Fibroblast of pulmonary artery (primary cell): ENCODE measurements at regions not wholly inside any gene's neighbourhood (a gene's known extent, or its start where the extent isn't known, plus 50 kb on each side); places are given as distances from the start of the nearest gene placed in this dataset.
A peak's percentile ranks its signal among the peaks of the same experiment; 100 is the strongest.
"Not testable (repeated sequence)": the region's sequence is repeated elsewhere in the genome, so short reads cannot be mapped to it uniquely, and the experiment has no call there.

ENCODE experiments used
- DNase-seq: peaks from one replicate; pipeline ENCODE4 v3.0.0-alpha.2; 2010; ENCODE audit warnings: low read depth
- H3K4me3 ChIP-seq: replicated peaks from 2 replicates; pipeline ENCODE4 v1.5.1; 2011; ENCODE audit warnings: low read depth, mild to moderate bottlenecking, control low read depth, low read length, moderate library complexity
- CTCF ChIP-seq: IDR thresholded peaks from 2 replicates; pipeline ENCODE4 v1.5.1; 2011; ENCODE audit warnings: mild to moderate bottlenecking, control low read depth, low read length, inconsistent platforms; ENCODE audit errors: missing control alignments

GRCh38 chr3:110680450-110680849, 391.2 kb upstream of the NECTIN3 start:
- H3K4me3 ChIP-seq: no peak overlapping the region
- TF ChIP-seq CTCF: no peak
- DNase-seq: no peak

GRCh38 chr3:110684466-110684865, 387.1 kb upstream of the NECTIN3 start:
- no peak for DNase-seq

GRCh38 chr3:110685630-110686029, 386.0 kb upstream of the NECTIN3 start:
- no peak for TF ChIP-seq CTCF
- H3K4me3 ChIP-seq: no peak overlapping the region

More at GRCh38 chr3:110684466-110684865, 387.1 kb upstream of the NECTIN3 start:
- H3K4me3 ChIP-seq: no peak overlapping the region
- TF ChIP-seq CTCF: no peak

GRCh38 chr3:110686701-110687100, 384.9 kb upstream of the NECTIN3 start:
- no peak overlapping the region for H3K4me3 ChIP-seq
- peak; percentile 25 for DNase-seq
- no peak for TF ChIP-seq CTCF

More at GRCh38 chr3:110685630-110686029, 386.0 kb upstream of the NECTIN3 start:
- DNase-seq: no peak

GRCh38 chr3:110687138-110687537, 384.5 kb upstream of the NECTIN3 start:
- no peak overlapping the region for H3K4me3 ChIP-seq
- no peak for DNase-seq

GRCh38 chr3:110697961-110698360, 373.7 kb upstream of the NECTIN3 start:
- H3K4me3 ChIP-seq: no peak overlapping the region
- no peak for TF ChIP-seq CTCF
- peak; percentile 72 for DNase-seq

More at GRCh38 chr3:110687138-110687537, 384.5 kb upstream of the NECTIN3 start:
- TF ChIP-seq CTCF: no peak

GRCh38 chr3:110704332-110704731, 367.3 kb upstream of the NECTIN3 start:
- H3K4me3 ChIP-seq, DNase-seq: not testable (repeated sequence)
